SU-DHL-6 (cell line): ENCODE measurements at regions not wholly inside any gene's neighbourhood (a gene's known extent, or its start where the extent isn't known, plus 50 kb on each side); places are given as distances from the start of the nearest gene placed in this dataset.
"Not testable (repeated sequence)": the region's sequence is repeated elsewhere in the genome, so short reads cannot be mapped to it uniquely, and the experiment has no call there.

Experiments used
- H2AFZ ChIP-seq: fragments of 200-600 bp; sonication (generic); 2 replicates; pipeline ENCODE4 v1.6.1; 2014; ENCODE audit warnings: low read depth, mild to moderate bottlenecking, moderate library complexity, mixed read lengths, antibody characterized with exemption, low read length; ENCODE audit not compliant: severe bottlenecking
- H3F3A ChIP-seq: fragments of 200-600 bp; shearing (Covaris generic); 2 replicates; pipeline ENCODE4 v1.6.0; 2016; ENCODE audit warnings: antibody characterized with exemption, mild to moderate bottlenecking; ENCODE audit not compliant: insufficient read depth
- H3K27ac ChIP-seq: fragments of 200-600 bp; sonication (generic); 2 replicates; pipeline ENCODE4 v1.5.1; 2016; ENCODE audit warnings: low read depth, mild to moderate bottlenecking, low read length, moderate library complexity, mixed read lengths
- H3K27me3 ChIP-seq: fragments of 200-600 bp; sonication (generic), shearing (Covaris generic); 2 replicates; pipeline ENCODE4 v1.6.0; 2014; ENCODE audit warnings: mild to moderate bottlenecking, low read length
- H3K36me3 ChIP-seq: fragments of 200-600 bp; sonication (generic); 2 replicates; pipeline ENCODE4 v1.6.1; 2014; ENCODE audit warnings: mild to moderate bottlenecking, low read length, mixed read lengths
- H3K4me2 ChIP-seq: fragments of 300-600, 200-600 bp; shearing (Covaris generic), sonication (generic); 2 replicates; pipeline ENCODE4 v1.6.0; 2014; ENCODE audit warnings: low read length, low read depth, mild to moderate bottlenecking; ENCODE audit not compliant: poor library complexity, severe bottlenecking
- H3K4me3 ChIP-seq: fragments of 200-600 bp; sonication (generic); 2 replicates; pipeline ENCODE4 v1.5.1; 2014; ENCODE audit warnings: antibody characterized with exemption, low read length, mild to moderate bottlenecking, mixed read lengths; ENCODE audit not compliant: insufficient read depth, poor library complexity, severe bottlenecking
- H3K79me2 ChIP-seq: fragments of 200-600 bp; sonication (generic); 2 replicates; pipeline ENCODE4 v1.6.1; 2014; ENCODE audit warnings: mild to moderate bottlenecking, low read length, moderate library complexity; ENCODE audit not compliant: insufficient read depth
- H3K9ac ChIP-seq: fragments of 200-600 bp; sonication (generic); 2 replicates; pipeline ENCODE4 v1.7.0; 2014; ENCODE audit warnings: mild to moderate bottlenecking, low read length
- H3K9me2 ChIP-seq: fragments of 200-600 bp; sonication (generic); replicated peaks from 2 replicates; pipeline ENCODE4 v1.6.1; 2014; ENCODE audit warnings: low read length; ENCODE audit not compliant: insufficient read depth
- H3K9me3 ChIP-seq: fragments of 200-600 bp; sonication (generic); 2 replicates; pipeline ENCODE4 v1.6.1; 2014; ENCODE audit warnings: low read length, mixed read lengths; ENCODE audit not compliant: insufficient read depth
- H4K20me1 ChIP-seq: fragments of 200-600 bp; sonication (generic); 2 replicates; pipeline ENCODE4 v1.6.1; 2014; ENCODE audit warnings: low read depth, mild to moderate bottlenecking, antibody characterized with exemption, low read length, moderate library complexity, mixed read lengths
- CTCF ChIP-seq: fragments of 200-600 bp; sonication (generic); IDR thresholded peaks from one replicate; pipeline ENCODE4 v1.5.1; 2017; ENCODE audit warnings: antibody characterized with exemption, mild to moderate bottlenecking, low read length, moderate library complexity; ENCODE audit not compliant: insufficient read depth, poor library complexity, severe bottlenecking
- EZH2phosphoT487 ChIP-seq: fragments of 200-600 bp; sonication (generic), shearing (Covaris generic); conservative IDR thresholded peaks from 2 replicates; pipeline ENCODE4 v1.6.1; 2018; ENCODE audit warnings: mild to moderate bottlenecking, antibody characterized with exemption, low read length, moderate library complexity, mixed read lengths

GRCh38 chr21:38088916-38089762 is 167.7 kb upstream of the KCNJ15 start:
- Histone ChIP-seq H3K79me2 (no peaks in the 10 kb centered on the region), H3K9me2 (no peaks in the 10 kb centered on the region), H3K4me2 (no peak overlapping the region), H3K36me3 (no peaks in the 10 kb centered on the region), H3K27ac (no peak overlapping the region), H3K4me3 (no peak overlapping the region), H3F3A (no peaks in the 10 kb centered on the region), H3K9ac (no peak overlapping the region), H4K20me1 (no peaks in the 10 kb centered on the region), H2AFZ (no peak overlapping the region), H3K9me3 (no peaks in the 10 kb centered on the region), H3K27me3 (no peaks in the 10 kb centered on the region)
- TF ChIP-seq EZH2phosphoT487 (no peak), CTCF (no peak)

DNA sequence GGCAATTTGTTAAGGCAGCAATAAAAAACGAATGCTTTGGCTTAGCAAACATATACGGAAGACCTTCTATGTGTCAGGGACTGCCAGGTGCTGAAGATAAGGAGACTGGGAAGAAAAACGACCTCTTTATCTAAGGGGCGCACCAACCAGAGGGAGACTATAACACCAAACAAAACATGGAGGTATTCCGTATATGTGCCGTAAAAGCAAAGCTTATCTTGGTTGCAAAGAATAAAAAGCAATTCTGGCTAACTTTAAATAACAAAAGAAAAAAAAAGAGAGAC is 167.1 kb upstream of the KCNJ15 start:
- Histone ChIP-seq H3K79me2 (no peaks in the 10 kb centered on the region), H3K36me3 (no peaks in the 10 kb centered on the region), H3K4me3 (no peak overlapping the region), H3F3A (no peaks in the 10 kb centered on the region), H3K27ac (no peak overlapping the region), H3K27me3 (no peaks in the 10 kb centered on the region), H3K9me2 (no peaks in the 10 kb centered on the region), H3K4me2 (no peak overlapping the region), H2AFZ (no peak overlapping the region), H3K9me3 (no peaks in the 10 kb centered on the region), H4K20me1 (no peaks in the 10 kb centered on the region), H3K9ac (no peak overlapping the region)
- TF ChIP-seq EZH2phosphoT487, result no peak
- no peak for TF ChIP-seq CTCF

GRCh38 chr21:38091061-38091460 is 165.7 kb upstream of the KCNJ15 start:
- not testable (repeated sequence) for H4K20me1 ChIP-seq, H3K4me2 ChIP-seq, H3K9me3 ChIP-seq, H3K36me3 ChIP-seq, H3K9ac ChIP-seq, H3F3A ChIP-seq, H2AFZ ChIP-seq, H3K9me2 ChIP-seq, H3K79me2 ChIP-seq, H3K4me3 ChIP-seq, H3K27ac ChIP-seq, H3K27me3 ChIP-seq

GRCh38 chr21:38092051-38092450 is 164.7 kb upstream of the KCNJ15 start:
- H3K9me2 ChIP-seq, result no peaks in the 10 kb centered on the region
- no peak overlapping the region for H3K9ac ChIP-seq
- H3F3A ChIP-seq, result no peaks in the 10 kb centered on the region
- H3K4me3 ChIP-seq, result no peak overlapping the region
- H3K79me2 ChIP-seq, result no peaks in the 10 kb centered on the region
- TF ChIP-seq EZH2phosphoT487 (no peak), CTCF (no peak)
- H4K20me1 ChIP-seq, result no peaks in the 10 kb centered on the region
- H2AFZ ChIP-seq, result no peak overlapping the region
- no peaks in the 10 kb centered on the region for H3K36me3 ChIP-seq
- no peak overlapping the region for H3K4me2 ChIP-seq
- no peaks in the 10 kb centered on the region for H3K9me3 ChIP-seq
- no peak overlapping the region for H3K27ac ChIP-seq
- H3K27me3 ChIP-seq, result no peaks in the 10 kb centered on the region
